C4-2B (cell line): ENCODE measurements at regions not wholly inside any gene's neighbourhood (a gene's known extent, or its start where the extent isn't known, plus 50 kb on each side); places are given as distances from the start of the nearest gene placed in this dataset.
"Not testable (repeated sequence)": the region's sequence is repeated elsewhere in the genome, so short reads cannot be mapped to it uniquely, and the experiment has no call there.

Source experiments
- H3K27ac ChIP-seq: fragments of 450-650 bp; 2 replicates; pipeline ENCODE4 v1.5.1; 2017
- CTCF ChIP-seq: fragments of 450-650 bp; conservative IDR thresholded peaks from 2 replicates; pipeline ENCODE4 v1.5.1; 2017; ENCODE audit warnings: mild to moderate bottlenecking
- ZFX ChIP-seq: fragments of 450-650 bp; IDR thresholded peaks from 2 replicates; pipeline ENCODE4 v1.6.1; 2017

DNA sequence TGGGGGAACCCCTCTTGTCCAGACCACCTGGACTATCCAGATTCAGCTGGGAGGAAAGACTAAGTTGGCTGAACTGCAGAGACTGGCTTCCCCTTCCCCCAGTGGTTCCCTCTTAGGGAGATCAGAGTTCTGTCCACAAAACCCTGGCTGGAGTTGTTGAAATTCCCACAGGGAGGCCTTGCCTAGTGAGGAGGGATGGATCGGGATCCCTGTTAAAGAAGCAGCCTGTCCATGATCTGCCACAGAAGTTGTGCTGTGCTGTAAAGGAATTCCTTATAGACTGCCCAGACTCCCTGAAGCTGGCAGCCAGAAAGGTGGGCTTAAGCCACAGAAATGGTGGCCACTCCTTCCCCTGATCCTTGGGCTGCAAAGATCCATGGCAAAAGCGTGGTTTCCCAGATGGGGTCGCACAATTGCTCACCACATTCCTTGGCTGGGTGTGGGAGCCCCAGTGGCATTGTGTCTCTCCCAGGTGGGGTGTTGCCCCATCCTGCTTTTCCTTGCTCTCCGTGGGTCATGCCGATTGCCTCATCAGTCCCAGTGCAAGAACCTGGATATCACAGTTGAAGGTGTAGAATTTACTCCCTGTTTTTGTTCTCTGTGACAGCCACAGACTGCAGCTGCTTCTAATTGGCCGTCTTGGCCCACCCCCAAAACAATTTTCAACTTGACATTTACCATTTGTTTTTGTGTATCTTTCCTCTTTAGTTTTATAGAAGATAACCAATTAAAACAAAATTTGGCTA lies 342.4 kb downstream of the FGF10 start:
- no peak for TF ChIP-seq ZFX
- TF ChIP-seq CTCF = no peak
- no peak overlapping the region for H3K27ac ChIP-seq

DNA sequence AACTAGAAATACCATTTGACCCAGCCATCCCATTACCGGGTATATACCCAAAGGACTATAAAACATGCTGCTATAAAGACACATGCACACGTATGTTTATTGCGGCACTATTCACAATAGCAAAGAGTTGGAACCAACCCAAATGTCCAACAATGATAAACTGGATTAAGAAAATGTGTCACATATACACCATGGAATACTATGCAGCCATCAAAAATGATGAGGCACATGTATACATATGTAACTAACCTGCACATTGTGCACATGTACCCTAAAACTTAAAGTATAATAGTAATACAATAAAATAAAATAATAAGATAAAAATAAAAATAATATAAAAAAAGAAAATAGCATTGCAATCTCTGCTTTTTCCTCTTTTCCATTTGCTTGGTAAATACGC lies 344.7 kb downstream of the FGF10 start:
- H3K27ac ChIP-seq = not testable (repeated sequence)

DNA sequence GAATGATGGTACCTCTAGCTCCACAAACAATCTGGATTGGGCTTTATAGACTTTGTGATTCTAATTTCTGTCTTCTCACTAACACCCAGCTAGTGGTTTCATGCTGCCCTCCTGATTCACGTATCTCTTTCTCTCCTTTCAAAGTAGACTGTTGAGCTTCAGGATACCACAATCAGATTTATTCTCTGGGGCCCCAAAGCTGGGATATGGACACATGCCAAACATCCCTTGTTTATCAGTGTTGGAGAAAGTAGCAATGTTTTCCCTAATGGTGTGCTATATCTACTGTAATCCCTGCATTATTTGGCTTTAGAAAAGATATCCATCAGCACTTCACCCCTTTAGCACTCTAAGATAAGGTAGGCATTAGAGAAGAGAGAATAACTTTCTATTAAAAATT lies 361.0 kb downstream of the FGF10 start:
- no peak overlapping the region for H3K27ac ChIP-seq
- TF ChIP-seq CTCF = no peak
- no peak for TF ChIP-seq ZFX

DNA sequence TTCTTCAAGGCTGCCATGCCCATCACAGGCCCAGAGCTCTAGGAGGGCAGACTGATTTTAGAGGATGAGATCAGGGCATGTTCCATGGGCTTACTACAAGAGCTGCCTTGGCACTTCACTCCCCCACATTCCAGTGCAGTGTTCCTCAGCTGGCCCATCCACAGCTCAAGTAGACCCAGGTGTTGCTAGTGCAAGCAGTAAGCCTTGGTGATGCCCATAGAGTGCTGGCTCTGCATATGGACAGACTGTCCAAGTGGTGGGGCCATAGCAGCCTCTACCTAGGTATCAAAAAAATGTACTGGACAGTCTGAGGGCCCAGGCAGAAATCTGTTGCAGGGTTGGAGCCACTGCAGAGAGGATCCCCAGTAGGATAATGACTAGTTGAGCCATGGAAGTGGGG lies 366.6 kb downstream of the FGF10 start:
- TF ChIP-seq CTCF (no peak), ZFX (no peak)
- no peak overlapping the region for H3K27ac ChIP-seq

DNA sequence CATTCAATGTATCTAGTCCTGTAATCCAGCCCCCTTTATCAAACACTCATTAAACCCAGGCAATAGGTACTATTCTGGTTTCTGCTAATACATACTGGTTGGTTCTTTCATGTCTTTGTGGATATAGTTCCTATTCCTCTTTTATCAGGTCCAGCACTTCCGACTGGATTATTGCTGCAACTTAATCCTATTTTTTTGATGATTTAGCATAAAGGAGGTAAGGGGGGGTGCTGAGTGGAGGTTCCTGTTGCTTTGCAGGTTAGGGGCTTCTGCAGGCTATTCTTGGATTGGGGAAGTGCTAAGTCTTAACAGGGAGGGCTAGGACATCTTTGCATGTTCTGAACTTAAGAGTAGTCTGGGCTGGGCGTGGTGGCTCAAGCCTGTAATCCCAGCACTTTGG lies 377.7 kb downstream of the FGF10 start:
- TF ChIP-seq ZFX (no peak), CTCF (no peak)
- no peak overlapping the region for H3K27ac ChIP-seq

DNA sequence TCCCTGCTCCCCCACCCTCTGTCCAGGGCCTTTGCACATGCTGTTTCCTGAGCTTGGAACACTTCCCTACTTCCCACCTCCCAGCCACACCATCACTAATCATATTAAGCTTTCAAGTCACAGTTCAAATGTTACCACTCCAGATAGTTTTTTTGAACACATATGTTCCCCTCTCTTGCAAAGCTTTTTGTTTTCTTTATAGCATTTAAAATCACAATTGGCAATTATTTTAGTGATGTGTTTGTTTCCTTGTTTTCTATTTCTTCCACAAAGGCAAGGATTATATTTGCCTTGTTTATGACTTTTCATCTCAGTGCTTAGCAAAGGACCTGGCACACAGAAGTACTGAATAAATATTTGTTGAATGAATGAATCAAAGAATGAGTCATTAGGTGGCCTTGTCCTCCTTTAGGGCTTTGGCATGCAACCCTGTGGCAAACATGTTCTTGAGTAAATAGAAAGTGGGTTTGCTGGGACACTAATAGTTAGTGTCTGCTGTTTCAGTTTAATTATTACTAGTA lies 386.8 kb downstream of the FGF10 start:
- peak overlapping the region; percentile 60; the same call in 1 of the 2 replicates for H3K27ac ChIP-seq
- TF ChIP-seq ZFX = no peak

DNA sequence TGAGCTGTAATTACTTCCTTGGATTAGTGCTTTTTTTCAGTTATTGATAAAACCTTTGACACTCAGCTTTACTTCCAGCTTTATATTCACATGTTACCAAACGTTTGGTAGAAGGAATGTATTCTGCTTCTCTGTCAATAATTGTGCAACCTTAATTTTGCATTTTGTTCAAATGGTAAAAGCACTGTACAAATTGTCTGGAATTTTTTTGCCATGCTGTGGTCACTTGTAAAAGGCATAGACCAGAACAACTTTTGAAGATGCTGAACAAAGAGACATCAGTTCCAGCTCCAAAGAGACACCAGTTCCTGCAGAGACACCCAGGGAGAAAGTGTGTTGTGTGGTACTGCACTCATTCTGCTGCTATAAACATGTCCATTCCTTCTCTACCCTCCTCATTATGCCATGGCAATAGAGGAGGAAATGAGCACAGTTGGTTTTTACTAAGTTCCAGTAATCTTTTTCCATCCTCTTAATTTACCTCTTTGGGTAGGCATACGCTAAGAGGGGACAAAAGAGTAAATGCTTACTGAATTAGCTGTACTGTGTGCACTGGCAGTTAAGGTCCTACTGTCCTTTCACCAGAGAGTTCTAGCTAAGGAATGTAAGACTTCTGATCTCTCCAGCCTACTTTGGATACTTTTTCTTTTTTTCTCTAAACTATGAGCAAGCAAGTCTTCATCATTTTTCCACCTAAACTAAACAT lies 387.4 kb downstream of the FGF10 start:
- TF ChIP-seq CTCF (no peak), ZFX (no peak)
- H3K27ac ChIP-seq = peak overlapping the region; percentile 60; the same call in 1 of the 2 replicates

- TF ChIP-seq CTCF = no peak
- no peak for TF ChIP-seq ZFX
- H3K27ac ChIP-seq = no peak overlapping the region
Observed at GRCh38 chr5:44001236-44001635, 388.0 kb downstream of the FGF10 start.
